Skeletal muscle tissue (tissue), 3 donors: ENCODE measurements at regions not wholly inside any gene's neighbourhood (a gene's known extent, or its start where the extent isn't known, plus 50 kb on each side); places are given as distances from the start of the nearest gene placed in this dataset.
"Not testable (repeated sequence)": the region's sequence is repeated elsewhere in the genome, so short reads cannot be mapped to it uniquely, and the experiment has no call there.

ENCODE experiments used
- H3K27ac ChIP-seq: one replicate; pipeline ENCODE4 v1.7.0; 2013; ENCODE audit warnings: mild to moderate bottlenecking, low read depth, low read length, inconsistent platforms
- H3K27me3 ChIP-seq, 3 donors: one replicate each; pipeline ENCODE4 v1.7.0; 2013; ENCODE audit warnings: low read length in 3 of 3; ENCODE audit not compliant: control insufficient read depth in 3 of 3, insufficient read depth in 3 of 3
- H3K36me3 ChIP-seq, 3 donors: one replicate each; pipeline ENCODE4 v1.7.0; 2013; ENCODE audit warnings: low read length in 3 of 3; ENCODE audit not compliant: control insufficient read depth in 3 of 3, insufficient read depth in 3 of 3
- H3K4me1 ChIP-seq, 3 donors: one replicate each; pipeline ENCODE4 v1.7.0; 2013; ENCODE audit warnings: low read length in 3 of 3, mild to moderate bottlenecking in 3 of 3; ENCODE audit not compliant: control insufficient read depth in 3 of 3, insufficient read depth in 3 of 3
- H3K4me3 ChIP-seq, 3 donors: one replicate each; pipeline ENCODE4 v1.7.0; 2013; ENCODE audit warnings: low read length in 3 of 3
- H3K9ac ChIP-seq, 3 donors: one replicate each; pipeline ENCODE4 v1.7.0; 2013; ENCODE audit warnings: low read length in 3 of 3, mild to moderate bottlenecking in 3 of 3, moderate library complexity in 2 of 3, low read depth in 1 of 3
- H3K9me3 ChIP-seq, 3 donors: one replicate each; pipeline ENCODE4 v1.7.0; 2013; ENCODE audit warnings: low read length in 3 of 3; ENCODE audit not compliant: control insufficient read depth in 3 of 3
- donor health status: Osteomylitis.

- Histone ChIP-seq H3K4me1 (no peaks in the 10 kb centered on the region), H3K27ac (no peak overlapping the region), H3K27me3 (peaks cover 0 to 4% (median 0%) of the 10 kb centered on the region in 3 donors), H3K36me3 (no peaks in the 10 kb centered on the region), H3K9me3 (no peaks in the 10 kb centered on the region), H3K4me3 (no peak overlapping the region), H3K9ac (no peak overlapping the region)
Observed at GRCh38 chr22:26838471-26838825, 181.1 kb downstream of the MIAT start.

- H3K9me3 ChIP-seq, result no peaks in the 10 kb centered on the region
- peaks cover 0 to 4% (median 0%) of the 10 kb centered on the region in 3 donors for H3K27me3 ChIP-seq
Observed at GRCh38 chr22:26839216-26839615, 181.8 kb downstream of the MIAT start.

GRCh38 chr22:26840770-26841169, 183.4 kb downstream of the MIAT start:
- H3K9me3 ChIP-seq, H3K4me3 ChIP-seq, H3K27me3 ChIP-seq, H3K9ac ChIP-seq, H3K27ac ChIP-seq, H3K36me3 ChIP-seq, H3K4me1 ChIP-seq: not testable (repeated sequence)

More at GRCh38 chr22:26839216-26839615, 181.8 kb downstream of the MIAT start:
- no peaks in the 10 kb centered on the region for H3K4me1 ChIP-seq
- H3K36me3 ChIP-seq, result no peaks in the 10 kb centered on the region
- no peak overlapping the region for H3K4me3 ChIP-seq
- H3K27ac ChIP-seq, result no peak overlapping the region
- H3K9ac ChIP-seq, result no peak overlapping the region

- no peaks in the 10 kb centered on the region for H3K36me3 ChIP-seq
- peaks cover 0 to 4% (median 0%) of the 10 kb centered on the region in 3 donors for H3K27me3 ChIP-seq
- no peak overlapping the region for H3K9ac ChIP-seq
- H3K9me3 ChIP-seq, result no peaks in the 10 kb centered on the region
- peaks cover 0 to 7% (median 3%) of the 10 kb centered on the region in 3 donors for H3K4me1 ChIP-seq
- no peak overlapping the region for H3K4me3 ChIP-seq
- H3K27ac ChIP-seq, result no peak overlapping the region
Observed at GRCh38 chr22:26842103-26842502, 184.7 kb downstream of the MIAT start.

GRCh38 chr22:26845021-26845743, 187.8 kb downstream of the MIAT start:
- Histone ChIP-seq H3K27ac (no peak overlapping the region), H3K4me1 (peaks cover 0 to 7% (median 6%) of the 10 kb centered on the region in 3 donors), H3K27me3 (peaks cover 0 to 8% (median 0%) of the 10 kb centered on the region in 3 donors), H3K4me3 (no peak overlapping the region), H3K36me3 (no peaks in the 10 kb centered on the region), H3K9ac (no peak overlapping the region), H3K9me3 (no peaks in the 10 kb centered on the region)

GRCh38 chr22:26846076-26846475, 188.7 kb downstream of the MIAT start:
- Histone ChIP-seq H3K4me3 (no peak overlapping the region), H3K27me3 (peaks cover 0 to 7% (median 0%) of the 10 kb centered on the region in 3 donors), H3K9ac (no peak overlapping the region), H3K9me3 (no peaks in the 10 kb centered on the region), H3K27ac (no peak overlapping the region), H3K36me3 (no peaks in the 10 kb centered on the region), H3K4me1 (peaks cover 0 to 7% (median 6%) of the 10 kb centered on the region in 3 donors)

- no peak overlapping the region for H3K4me3 ChIP-seq
- H3K9me3 ChIP-seq, result no peaks in the 10 kb centered on the region
- no peaks in the 10 kb centered on the region for H3K36me3 ChIP-seq
- no peak overlapping the region for H3K9ac ChIP-seq
- H3K4me1 ChIP-seq, result peaks cover 0 to 7% (median 6%) of the 10 kb centered on the region in 3 donors
- H3K27ac ChIP-seq, result no peak overlapping the region
- H3K27me3 ChIP-seq, result peaks cover 0 to 3% (median 0%) of the 10 kb centered on the region in 3 donors
Observed at GRCh38 chr22:26846645-26847044, 189.3 kb downstream of the MIAT start.

- Histone ChIP-seq H3K27me3 (peaks cover 0 to 3% (median 0%) of the 10 kb centered on the region in 3 donors), H3K4me3 (no peak overlapping the region), H3K36me3 (no peaks in the 10 kb centered on the region), H3K9ac (no peak overlapping the region), H3K4me1 (peaks cover 0 to 7% (median 6%) of the 10 kb centered on the region in 3 donors), H3K9me3 (no peaks in the 10 kb centered on the region), H3K27ac (no peak overlapping the region)
Observed at GRCh38 chr22:26847046-26847445, 189.7 kb downstream of the MIAT start.

- H3K4me1 ChIP-seq, result peaks cover 0 to 7% (median 6%) of the 10 kb centered on the region in 3 donors
- no peak overlapping the region for H3K4me3 ChIP-seq
- H3K9ac ChIP-seq, result no peak overlapping the region
- peaks cover 0 to 3% (median 0%) of the 10 kb centered on the region in 3 donors for H3K27me3 ChIP-seq
- H3K36me3 ChIP-seq, result no peaks in the 10 kb centered on the region
- no peak overlapping the region for H3K27ac ChIP-seq
- no peaks in the 10 kb centered on the region for H3K9me3 ChIP-seq
Observed at GRCh38 chr22:26847816-26848215, 190.4 kb downstream of the MIAT start.

- Histone ChIP-seq H3K9ac (no peak overlapping the region), H3K27ac (no peak overlapping the region), H3K4me3 (no peak overlapping the region), H3K9me3 (no peaks in the 10 kb centered on the region), H3K27me3 (peaks cover 0 to 3% (median 0%) of the 10 kb centered on the region in 3 donors), H3K4me1 (peaks cover 0 to 7% (median 6%) of the 10 kb centered on the region in 3 donors), H3K36me3 (no peaks in the 10 kb centered on the region)
Observed at GRCh38 chr22:26848244-26848920, 191.0 kb downstream of the MIAT start.
